Neuronal stem cell (in vitro differentiated cells): ENCODE measurements at regions not wholly inside any gene's neighbourhood (a gene's known extent, or its start where the extent isn't known, plus 50 kb on each side); places are given as distances from the start of the nearest gene placed in this dataset.
A peak's percentile ranks its signal among the peaks of the same experiment; 100 is the strongest.

Source experiments
- DNase-seq: peaks from one replicate; pipeline ENCODE4 v3.0.0-alpha.2; 2013; ENCODE audit warnings: low spot score
- H2AFZ ChIP-seq: one replicate; pipeline ENCODE4 v1.6.1; 2013; ENCODE audit warnings: mild to moderate bottlenecking, low read length, inconsistent platforms
- H2AK5ac ChIP-seq: 2 replicates; pipeline ENCODE4 v1.6.1; 2013; ENCODE audit warnings: low read depth, mild to moderate bottlenecking, inconsistent platforms, low read length, moderate library complexity, mixed read lengths
- H2BK120ac ChIP-seq: 2 replicates; pipeline ENCODE4 v1.6.1; 2013; ENCODE audit warnings: low read depth, mild to moderate bottlenecking, inconsistent platforms, low read length, moderate library complexity, mixed read lengths
- H2BK12ac ChIP-seq: one replicate; pipeline ENCODE4 v1.6.1; 2013; ENCODE audit warnings: low read length, inconsistent platforms
- H2BK15ac ChIP-seq: 2 replicates; pipeline ENCODE4 v1.6.1; 2013; ENCODE audit warnings: mild to moderate bottlenecking, low read length, inconsistent platforms, mixed read lengths
- H2BK5ac ChIP-seq: one replicate; pipeline ENCODE4 v1.6.1; 2013; ENCODE audit warnings: inconsistent platforms, mild to moderate bottlenecking, low read length, moderate library complexity
- H3K14ac ChIP-seq: one replicate; pipeline ENCODE4 v1.6.1; 2013; ENCODE audit warnings: low read length, inconsistent platforms
- H3K18ac ChIP-seq: 2 replicates; pipeline ENCODE4 v1.6.1; 2013; ENCODE audit warnings: low read length, inconsistent platforms
- H3K23ac ChIP-seq: 2 replicates; pipeline ENCODE4 v1.6.1; 2013; ENCODE audit warnings: low read depth, mild to moderate bottlenecking, mixed read lengths, low read length, inconsistent platforms; ENCODE audit not compliant: poor library complexity
- H3K27ac ChIP-seq: replicated peaks from 3 replicates; pipeline ENCODE4 v1.5.1; 2013; ENCODE audit warnings: low read length, inconsistent platforms
- H3K27me3 ChIP-seq, 3 experiments: 2 replicates each; pipeline ENCODE4 v1.6.1; 2013; ENCODE audit warnings: low read length in 3 of 3, mild to moderate bottlenecking in 2 of 3, inconsistent platforms in 1 of 3, low read depth in 1 of 3, mixed read lengths in 1 of 3, moderate library complexity in 1 of 3; ENCODE audit not compliant: control insufficient read depth in 3 of 3, insufficient read depth in 3 of 3
- H3K36me3 ChIP-seq, 2 donors: replicated peaks in 1 of 2; 2 replicates each; pipeline ENCODE4 v1.6.1; 2013; ENCODE audit warnings: low read length in 2 of 2; ENCODE audit not compliant: control insufficient read depth in 2 of 2, insufficient read depth in 2 of 2
- H3K4ac ChIP-seq: 2 replicates; pipeline ENCODE4 v1.6.1; 2013; ENCODE audit warnings: inconsistent platforms, mild to moderate bottlenecking, low read length, moderate library complexity
- H3K4me1 ChIP-seq, 2 donors: 1 replicate in 1 of 2; 2 replicates in 1 of 2; pipeline ENCODE4 v1.6.1; 2013; ENCODE audit warnings: low read length in 2 of 2, low read depth in 1 of 2; ENCODE audit not compliant: control insufficient read depth in 2 of 2, insufficient read depth in 1 of 2
- H3K4me2 ChIP-seq: one replicate; pipeline ENCODE4 v1.6.1; 2013; ENCODE audit warnings: mild to moderate bottlenecking, low read length, inconsistent platforms; ENCODE audit not compliant: insufficient read depth, poor library complexity, severe bottlenecking
- H3K4me3 ChIP-seq, 2 donors: 2 replicates each; pipeline ENCODE4 v1.5.1; 2013; ENCODE audit warnings: low read length in 2 of 2, mild to moderate bottlenecking in 2 of 2, inconsistent platforms in 1 of 2, moderate library complexity in 1 of 2
- H3K79me1 ChIP-seq: one replicate; pipeline ENCODE4 v1.6.1; 2013; ENCODE audit warnings: low read depth, mild to moderate bottlenecking, inconsistent platforms, low read length, moderate library complexity
- H3K9ac ChIP-seq: one replicate; pipeline ENCODE4 v1.6.1; 2013; ENCODE audit warnings: mild to moderate bottlenecking, low read depth, low read length, inconsistent platforms; ENCODE audit not compliant: poor library complexity
- H3K9me3 ChIP-seq, 2 donors: replicated peaks in 1 of 2; 2 replicates each; pipeline versions ENCODE3 to v1.6.1; 2013; ENCODE audit warnings: low read length in 2 of 2, mild to moderate bottlenecking in 2 of 2, inconsistent platforms in 1 of 2, low read depth in 1 of 2, mixed read lengths in 1 of 2, moderate library complexity in 1 of 2; ENCODE audit not compliant: control insufficient read depth in 2 of 2, insufficient read depth in 1 of 2
- H4K8ac ChIP-seq: one replicate; pipeline ENCODE4 v1.6.1; 2013; ENCODE audit warnings: low read depth, mild to moderate bottlenecking, inconsistent platforms, low read length, moderate library complexity
- H4K91ac ChIP-seq: one replicate; pipeline ENCODE4 v1.6.1; 2013; ENCODE audit warnings: low read length, low read depth, mild to moderate bottlenecking, inconsistent platforms; ENCODE audit not compliant: poor library complexity
- WGBS, 2 donors: extraction: QIAGEN DNeasy Blood & Tissue Kit; methylation state at CpG; one replicate each; pipeline ENCODE4 v1.1.7; 2013; ENCODE audit warnings: missing lambda C conversion rate in 2 of 2, mixed read lengths in 1 of 2; ENCODE audit not compliant: insufficient read length in 2 of 2, insufficient replicate concordance in 1 of 2; ENCODE audit errors: extremely low coverage in 2 of 2; 5-methylcytosine and 5-hydroxymethylcytosine counted together

GRCh38 chr16:65845466-65846209, 520.9 kb upstream of the CDH5 start:
- H3K4ac ChIP-seq: no peak overlapping the region
- H2AK5ac ChIP-seq: no peak overlapping the region
- no peaks in the 10 kb centered on the region for H3K79me1 ChIP-seq
- no peak overlapping the region for H4K8ac ChIP-seq
- H3K27me3 ChIP-seq: no peaks in the 10 kb centered on the region
- H3K27ac ChIP-seq: no peak overlapping the region
- no peaks in the 10 kb centered on the region for H3K9me3 ChIP-seq
- no peak overlapping the region for H3K18ac ChIP-seq
- H2BK5ac ChIP-seq: no peak overlapping the region
- no peak overlapping the region for H3K14ac ChIP-seq
- no peak overlapping the region for H3K4me3 ChIP-seq
- no peak for DNase-seq
- H4K91ac ChIP-seq: no peak overlapping the region
- no peak overlapping the region for H3K9ac ChIP-seq
- peaks cover 0 to 3% of the 10 kb centered on the region in 2 donors for H3K4me1 ChIP-seq
- no peak overlapping the region for H2BK120ac ChIP-seq
- no peak overlapping the region for H3K4me2 ChIP-seq
- H3K23ac ChIP-seq: no peak overlapping the region
- no peak overlapping the region for H2BK15ac ChIP-seq
- WGBS, 2 donors: no CpG with 5 or more reads among the region's 4 CpGs
- no peaks in the 10 kb centered on the region for H3K36me3 ChIP-seq
- H2AFZ ChIP-seq: no peak overlapping the region
- H2BK12ac ChIP-seq: no peak overlapping the region

GRCh38 chr16:65843941-65844340, 522.5 kb upstream of the CDH5 start:
- no peak overlapping the region for H3K23ac ChIP-seq
- no peak for DNase-seq
- WGBS, 2 donors: no CpG with 5 or more reads among the region's 2 CpGs
- H4K91ac ChIP-seq: no peak overlapping the region
- no peak overlapping the region for H3K4ac ChIP-seq
- no peak overlapping the region for H2BK12ac ChIP-seq
- no peaks in the 10 kb centered on the region for H3K79me1 ChIP-seq
- H3K4me2 ChIP-seq: no peak overlapping the region
- no peak overlapping the region for H2AK5ac ChIP-seq
- no peak overlapping the region for H2BK120ac ChIP-seq
- no peak overlapping the region for H3K14ac ChIP-seq
- no peak overlapping the region for H2BK15ac ChIP-seq
- H3K18ac ChIP-seq: peak overlapping the region; percentile 63
- no peak overlapping the region for H3K4me3 ChIP-seq
- no peak overlapping the region for H2AFZ ChIP-seq
- H3K4me1 ChIP-seq: no peaks in the 10 kb centered on the region
- H3K27me3 ChIP-seq: no peaks in the 10 kb centered on the region
- H3K27ac ChIP-seq: no peak overlapping the region
- H4K8ac ChIP-seq: no peak overlapping the region
- no peaks in the 10 kb centered on the region for H3K36me3 ChIP-seq
- H3K9me3 ChIP-seq: no peaks in the 10 kb centered on the region
- H2BK5ac ChIP-seq: no peak overlapping the region
- H3K9ac ChIP-seq: no peak overlapping the region

GRCh38 chr16:65842067-65842466, 524.4 kb upstream of the CDH5 start:
- WGBS, 2 donors: no CpG with 5 or more reads among the region's 1 CpG
- Histone ChIP-seq H3K14ac (no peak overlapping the region), H3K27ac (no peak overlapping the region), H4K8ac (no peak overlapping the region), H4K91ac (no peak overlapping the region), H3K18ac (no peak overlapping the region), H2BK12ac (no peak overlapping the region), H3K4me2 (no peak overlapping the region), H3K27me3 (no peaks in the 10 kb centered on the region), H2AK5ac (no peak overlapping the region), H2BK120ac (no peak overlapping the region), H3K23ac (no peak overlapping the region), H2BK15ac (no peak overlapping the region), H3K9me3 (no peaks in the 10 kb centered on the region), H2AFZ (no peak overlapping the region), H2BK5ac (no peak overlapping the region), H3K4ac (no peak overlapping the region), H3K36me3 (no peaks in the 10 kb centered on the region), H3K4me1 (no peaks in the 10 kb centered on the region), H3K79me1 (no peaks in the 10 kb centered on the region), H3K9ac (no peak overlapping the region), H3K4me3 (no peak overlapping the region)
- DNase-seq: no peak

- no peak overlapping the region for H3K4me2 ChIP-seq
- no peaks in the 10 kb centered on the region for H3K79me1 ChIP-seq
- no peaks in the 10 kb centered on the region for H3K36me3 ChIP-seq
- H3K4me1 ChIP-seq: no peaks in the 10 kb centered on the region
- H3K9ac ChIP-seq: no peak overlapping the region
- H3K4ac ChIP-seq: no peak overlapping the region
- no peak overlapping the region for H3K4me3 ChIP-seq
- WGBS, 2 donors: no CpG with 5 or more reads among the region's 3 CpGs
- H3K18ac ChIP-seq: no peak overlapping the region
- H4K91ac ChIP-seq: no peak overlapping the region
- no peaks in the 10 kb centered on the region for H3K27me3 ChIP-seq
- H2AFZ ChIP-seq: no peak overlapping the region
- no peak overlapping the region for H3K27ac ChIP-seq
- no peak for DNase-seq
- H3K9me3 ChIP-seq: no peaks in the 10 kb centered on the region
- no peak overlapping the region for H2AK5ac ChIP-seq
- no peak overlapping the region for H3K23ac ChIP-seq
- no peak overlapping the region for H2BK12ac ChIP-seq
- no peak overlapping the region for H2BK120ac ChIP-seq
- H4K8ac ChIP-seq: no peak overlapping the region
- no peak overlapping the region for H2BK15ac ChIP-seq
- H2BK5ac ChIP-seq: no peak overlapping the region
- no peak overlapping the region for H3K14ac ChIP-seq
Observed at GRCh38 chr16:65838001-65838400, 528.5 kb upstream of the CDH5 start.
